UCSD-AML1 (cell line): ENCODE measurements at regions not wholly inside any gene's neighbourhood (a gene's known extent, or its start where the extent isn't known, plus 50 kb on each side); places are given as distances from the start of the nearest gene placed in this dataset.

Experiments used
- DNase-seq: peaks from one replicate; lab custom pipeline; 2025; ENCODE audit not compliant: unreplicated experiment; lab: John Stamatoyannopoulos, UW

DNA sequence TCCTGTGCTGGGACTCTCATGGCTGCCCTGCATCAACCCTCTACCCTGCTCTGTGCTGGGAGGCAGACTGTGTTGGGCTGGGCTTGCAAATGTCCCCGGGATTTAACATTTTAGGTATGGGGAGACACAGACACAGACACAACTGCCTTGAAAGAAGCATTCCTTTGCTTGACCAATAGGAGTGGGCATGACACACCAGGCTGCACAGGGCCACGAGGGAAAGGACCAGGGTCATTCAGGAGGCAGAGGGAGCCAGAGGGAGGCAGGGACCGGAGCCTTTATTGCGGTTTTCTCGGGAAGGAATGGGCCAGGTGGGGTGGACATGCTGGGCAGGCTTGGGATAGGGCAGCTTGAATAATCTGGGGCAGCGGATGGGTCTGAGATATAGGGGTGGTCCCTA, 238.7 kb upstream of the COPS8 start:
- no peak for DNase-seq

DNA sequence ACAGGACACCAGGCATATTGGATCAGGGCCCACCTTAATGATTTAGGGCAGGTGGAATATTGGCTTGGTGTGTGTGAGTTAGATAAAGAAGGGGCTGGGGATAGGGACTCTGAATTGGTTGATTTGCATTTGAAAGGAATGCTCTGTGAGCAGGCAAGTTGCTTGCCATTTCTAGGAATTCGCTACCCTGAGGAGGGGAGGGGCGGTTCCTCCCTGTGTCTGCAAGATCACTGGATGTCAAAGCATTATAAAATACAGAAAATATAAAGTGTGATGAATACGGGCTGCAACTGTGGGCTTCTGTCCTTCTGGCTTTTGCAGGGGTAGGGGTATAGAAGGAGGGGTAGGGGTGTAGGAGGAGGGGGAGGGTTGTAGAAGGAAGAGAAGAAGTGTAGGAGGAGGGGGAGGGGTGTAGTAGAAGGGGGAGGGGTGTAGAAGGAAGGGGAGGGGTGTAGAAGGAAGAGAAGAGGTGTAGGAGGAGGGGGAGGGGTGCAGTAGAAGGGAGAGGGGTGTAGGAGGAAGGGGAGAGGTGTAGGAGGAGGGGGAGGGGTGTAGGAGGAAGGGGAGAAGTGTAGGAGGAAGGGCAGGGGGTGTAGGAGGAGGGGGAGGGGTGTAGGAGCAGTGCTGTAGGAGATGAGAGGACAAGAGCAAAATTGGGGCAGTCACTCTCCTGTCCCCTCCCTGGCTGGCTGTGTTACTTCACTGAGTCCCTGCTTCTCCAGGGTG, 238.0 kb upstream of the COPS8 start:
- DNase-seq: no peak

DNA sequence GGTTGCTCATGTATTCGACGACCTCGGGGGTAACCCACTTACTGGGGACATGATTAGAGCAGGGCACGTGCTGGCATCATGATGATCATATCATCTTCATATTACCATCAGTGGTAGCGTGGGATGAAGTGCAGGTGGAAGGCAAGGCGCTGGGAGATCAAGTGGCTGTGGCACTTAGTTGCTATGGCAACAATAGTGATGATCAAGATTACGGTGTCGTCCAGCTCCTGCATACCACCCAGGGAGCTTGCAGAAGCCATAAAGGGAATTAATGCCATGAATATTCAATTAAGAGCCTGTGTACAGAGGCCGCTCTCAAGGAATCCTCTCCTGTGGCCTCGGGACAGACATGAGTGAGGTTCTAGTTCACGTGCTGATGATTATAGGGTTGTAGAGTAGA, 237.2 kb upstream of the COPS8 start:
- no peak for DNase-seq

DNA sequence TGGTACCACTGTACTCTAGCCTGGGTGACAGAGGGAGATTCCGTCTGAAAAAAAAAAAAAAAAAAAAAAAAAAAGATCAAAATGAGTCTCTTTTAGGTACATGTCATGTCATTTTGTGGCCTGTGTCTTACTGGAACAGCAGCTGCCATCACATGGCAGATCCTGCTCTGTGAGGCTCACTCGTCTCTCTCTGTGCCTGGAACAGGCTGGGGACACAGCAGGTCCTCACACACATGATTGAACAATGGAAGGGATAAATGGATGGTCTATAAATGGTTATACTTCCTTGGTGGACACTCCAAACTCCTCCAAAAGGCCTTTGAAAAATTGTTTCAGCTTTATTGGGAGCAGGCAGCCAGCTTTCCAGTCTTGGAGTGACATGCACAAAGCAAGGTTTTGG, 236.2 kb upstream of the COPS8 start:
- no peak for DNase-seq

DNA sequence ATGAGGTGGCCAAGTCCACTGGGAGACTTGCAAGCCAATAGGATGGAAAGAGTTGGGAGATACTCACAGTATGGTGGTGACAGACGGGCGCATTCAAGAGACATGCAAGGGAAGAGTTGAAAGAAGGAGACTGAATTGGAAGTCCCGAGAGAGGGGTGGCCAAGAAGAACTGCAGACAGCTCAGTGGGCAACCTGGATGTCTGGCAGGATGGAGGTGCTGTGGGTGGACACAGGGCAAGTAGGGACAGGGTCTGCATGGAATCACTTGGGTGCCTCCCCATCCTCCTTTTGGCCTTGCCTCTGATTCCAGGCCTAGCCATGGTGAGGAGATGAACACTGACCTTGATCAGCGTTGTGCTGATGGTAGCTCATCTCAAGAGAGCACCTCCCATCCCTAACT, 235.7 kb upstream of the COPS8 start:
- DNase-seq: no peak

DNA sequence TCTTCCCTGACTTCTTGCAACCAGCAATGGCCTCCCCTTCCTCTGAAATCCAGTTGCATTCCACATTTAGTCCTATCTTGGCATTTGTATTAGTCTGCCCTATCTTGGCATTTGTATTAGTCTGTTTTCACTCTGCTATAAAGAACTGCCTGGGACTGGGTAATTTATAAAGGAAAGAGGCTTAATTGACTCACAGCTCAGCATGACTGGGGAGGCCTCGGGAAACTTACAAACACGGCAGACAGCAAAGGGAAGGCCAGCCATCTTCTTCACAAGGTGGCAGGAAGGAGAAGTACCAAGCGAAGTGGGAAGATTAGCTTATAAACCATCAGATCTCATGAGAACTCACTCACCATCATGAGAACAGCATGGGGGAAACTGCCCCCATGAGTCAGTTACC, 234.5 kb upstream of the COPS8 start:
- no peak for DNase-seq

DNA sequence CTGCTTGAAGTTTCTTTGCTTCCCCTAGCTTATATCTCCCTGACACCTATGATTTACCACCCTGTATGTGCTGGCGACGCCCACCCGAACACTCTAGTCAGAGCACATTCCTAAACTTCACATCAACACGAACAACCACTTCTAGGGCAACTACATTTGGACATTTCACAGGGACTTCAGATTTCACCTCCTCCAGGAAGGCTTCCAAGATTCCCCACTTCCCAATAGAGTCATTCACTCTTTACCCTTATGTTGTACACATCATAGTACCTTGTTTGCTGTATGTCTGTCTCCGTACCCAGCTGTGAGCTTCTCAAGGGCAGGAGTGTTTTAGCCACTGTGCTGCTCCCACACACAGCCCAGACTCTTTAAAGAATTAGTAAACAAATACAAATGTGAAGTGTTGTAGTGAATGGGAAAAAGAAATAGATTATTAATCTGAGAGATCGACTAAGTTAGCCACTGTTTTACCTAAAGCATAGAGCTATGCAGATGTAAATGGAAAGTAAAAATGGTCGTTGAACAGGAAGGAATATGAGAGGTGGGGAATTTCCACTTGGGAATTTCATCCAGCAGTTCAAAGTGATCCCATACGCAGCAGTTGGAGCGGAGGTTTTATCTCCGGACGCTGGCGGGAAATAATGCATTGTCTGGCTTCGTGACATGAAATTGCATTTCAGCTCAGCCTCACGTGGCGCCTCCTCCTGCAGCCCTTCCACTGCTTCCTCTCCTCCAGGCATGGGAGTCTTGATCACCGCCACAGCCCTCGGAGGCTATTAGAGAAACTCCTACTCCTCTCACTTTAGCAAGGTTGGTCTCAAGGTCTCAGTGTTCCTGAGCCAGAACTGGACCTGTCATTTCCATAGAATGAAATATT, 233.4 kb upstream of the COPS8 start:
- no peak for DNase-seq

DNA sequence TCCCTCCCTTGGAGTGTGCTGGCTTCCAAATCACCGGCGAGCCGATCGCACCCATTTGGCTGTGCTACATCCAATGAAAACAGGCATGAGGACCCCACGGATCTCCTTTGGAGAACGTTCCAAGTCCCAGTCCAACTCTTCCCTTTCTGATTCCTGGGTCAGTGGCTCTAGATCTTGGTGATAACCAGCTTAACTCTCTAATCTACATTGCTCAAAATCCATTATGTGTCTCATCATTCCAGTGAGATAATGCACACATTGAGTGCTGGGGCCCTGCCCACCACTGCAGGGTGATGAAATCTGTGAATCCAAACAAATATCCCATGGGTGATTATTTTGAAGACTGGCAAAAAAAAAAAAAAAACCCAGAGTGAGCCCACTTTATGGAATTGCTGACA, 232.7 kb upstream of the COPS8 start:
- DNase-seq: no peak

DNA sequence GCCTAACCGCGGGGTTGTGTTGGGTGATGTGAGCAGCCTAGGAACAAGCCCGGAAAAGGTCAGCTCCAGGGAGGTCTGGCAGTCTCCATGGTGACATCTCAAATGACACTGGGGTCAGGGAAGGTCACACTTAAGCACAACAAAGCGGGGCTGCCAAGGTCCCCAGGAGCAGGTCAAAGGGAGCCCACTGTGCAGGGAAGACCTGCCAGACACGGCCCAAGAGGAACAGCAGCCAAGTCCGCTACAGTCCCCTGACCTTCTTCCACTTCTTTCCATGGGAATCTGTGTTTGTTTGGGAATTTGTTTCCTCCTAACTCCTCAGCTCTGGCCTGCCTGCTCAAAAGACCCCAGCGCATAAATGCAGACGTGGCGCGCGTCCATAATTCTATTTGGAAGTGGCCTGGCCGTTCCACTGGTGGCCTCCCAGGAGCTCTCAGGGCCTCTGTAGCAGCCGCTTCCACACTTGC, 232.1 kb upstream of the COPS8 start:
- DNase-seq: no peak

DNA sequence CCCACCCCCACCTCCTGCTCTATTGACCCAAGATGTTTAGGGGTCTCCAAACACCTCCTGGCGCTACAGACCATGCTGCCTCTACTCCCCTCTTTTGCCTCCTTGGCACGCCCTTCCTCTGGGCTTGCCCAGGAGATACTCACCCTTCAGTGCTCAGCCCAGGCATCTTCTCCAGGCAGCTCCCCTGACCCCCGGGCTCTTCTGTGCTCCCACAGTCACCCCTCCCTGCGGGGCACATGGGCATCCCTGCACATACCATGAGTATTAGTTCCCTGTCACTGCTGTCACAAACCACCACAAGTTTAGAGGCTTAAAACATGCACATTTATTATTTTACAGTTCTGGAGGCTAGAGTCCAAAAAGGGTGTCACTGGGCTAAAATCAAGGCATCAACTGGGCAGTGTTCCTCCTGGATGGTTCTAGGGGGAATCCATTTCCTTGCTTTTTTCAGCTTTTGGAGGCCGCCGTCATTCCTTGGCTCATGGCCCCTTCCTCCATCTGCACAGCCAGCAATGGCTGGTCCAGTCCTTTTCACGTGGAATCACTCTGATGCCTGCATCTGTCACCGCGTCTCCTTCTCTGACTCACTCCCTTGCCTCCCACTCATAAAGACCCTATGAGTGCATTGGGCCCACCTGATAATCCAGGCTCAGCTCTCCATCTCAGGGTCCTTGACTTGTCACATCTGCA, 230.4 kb upstream of the COPS8 start:
- no peak for DNase-seq

DNA sequence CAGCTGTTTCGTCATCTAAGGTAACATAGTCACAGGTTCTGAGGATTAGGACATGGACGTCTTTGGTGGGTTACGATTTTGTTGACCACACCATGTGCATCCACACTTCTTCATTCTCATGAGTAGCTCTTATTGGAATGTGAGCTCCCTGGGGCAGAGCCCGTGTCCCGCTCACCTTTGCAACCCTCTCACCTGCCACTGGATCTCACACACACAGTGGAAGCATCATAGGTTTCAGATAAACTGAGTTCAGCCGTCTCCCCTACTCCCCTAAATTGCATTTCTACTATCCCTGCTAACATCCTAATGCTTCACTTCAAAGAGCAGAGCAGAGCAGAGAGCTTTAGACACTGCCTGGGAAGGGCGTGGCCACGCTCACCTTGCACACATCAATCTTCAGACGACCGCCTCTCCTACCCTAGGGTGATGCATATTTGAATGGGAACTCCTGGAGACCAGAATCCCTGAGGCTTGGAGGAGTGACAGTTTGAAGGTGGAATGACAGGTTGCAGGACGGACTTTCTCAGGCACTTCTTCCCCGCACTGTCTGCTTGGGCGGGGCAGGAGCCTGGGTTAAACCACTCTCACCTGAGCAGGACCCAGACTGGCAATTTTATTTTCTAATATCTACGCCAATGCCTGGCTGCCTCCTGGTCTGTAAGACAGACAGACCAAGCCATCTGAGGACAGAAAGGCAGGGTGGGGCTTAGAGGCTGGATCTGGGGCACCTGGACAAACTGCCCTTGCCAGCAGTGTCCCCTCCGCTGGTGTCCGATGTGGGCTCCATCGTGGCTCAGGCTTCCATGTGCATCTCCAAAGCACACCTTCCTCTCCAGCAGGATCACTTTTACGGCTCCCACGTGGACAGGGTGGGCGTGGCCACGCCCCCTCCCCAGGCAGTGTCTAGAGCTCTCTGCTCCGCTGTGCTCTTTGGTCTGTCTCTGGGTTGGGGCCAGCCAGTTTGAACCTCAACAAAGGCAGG, 229.5 kb upstream of the COPS8 start:
- no peak for DNase-seq

DNA sequence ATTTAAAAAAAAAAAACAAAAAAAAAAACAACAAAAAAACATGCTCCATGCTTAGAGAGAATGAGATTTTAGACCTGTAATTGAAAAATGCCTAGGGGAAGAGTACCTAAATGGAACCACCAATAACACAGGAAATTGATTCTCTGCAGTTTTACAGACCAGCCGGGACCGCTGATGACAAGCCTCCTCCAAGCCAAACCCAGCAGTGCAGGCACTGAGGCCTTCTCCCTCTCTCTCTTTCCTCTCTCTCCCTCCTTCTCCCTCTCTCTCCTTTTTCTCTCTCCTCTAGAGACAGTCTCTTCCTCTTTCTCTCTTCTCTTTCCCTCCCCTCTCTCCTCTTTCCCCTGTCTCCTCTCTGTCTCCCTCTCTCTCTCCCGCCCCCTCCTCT, 228.8 kb upstream of the COPS8 start:
- no peak for DNase-seq

DNA sequence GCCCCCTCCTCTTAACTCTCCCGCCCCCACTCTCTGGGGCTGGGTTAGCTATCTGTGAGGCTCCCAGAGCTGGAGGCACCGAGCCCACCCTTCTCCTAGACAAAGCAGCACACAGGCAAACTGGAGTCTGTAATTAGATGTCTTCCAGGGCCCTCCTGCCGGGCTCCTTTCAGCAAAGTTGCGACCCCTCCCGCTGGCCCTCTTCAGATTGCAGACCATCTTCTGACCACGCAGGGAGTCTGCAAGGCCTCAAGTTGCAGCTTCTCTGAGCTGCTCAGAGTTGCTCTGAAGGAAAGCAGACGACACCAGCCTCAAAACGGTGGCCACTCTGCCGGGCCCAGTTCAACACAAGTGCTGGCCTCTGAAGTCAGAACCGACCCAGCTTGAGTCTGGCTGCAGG, 228.4 kb upstream of the COPS8 start:
- DNase-seq: no peak

DNA sequence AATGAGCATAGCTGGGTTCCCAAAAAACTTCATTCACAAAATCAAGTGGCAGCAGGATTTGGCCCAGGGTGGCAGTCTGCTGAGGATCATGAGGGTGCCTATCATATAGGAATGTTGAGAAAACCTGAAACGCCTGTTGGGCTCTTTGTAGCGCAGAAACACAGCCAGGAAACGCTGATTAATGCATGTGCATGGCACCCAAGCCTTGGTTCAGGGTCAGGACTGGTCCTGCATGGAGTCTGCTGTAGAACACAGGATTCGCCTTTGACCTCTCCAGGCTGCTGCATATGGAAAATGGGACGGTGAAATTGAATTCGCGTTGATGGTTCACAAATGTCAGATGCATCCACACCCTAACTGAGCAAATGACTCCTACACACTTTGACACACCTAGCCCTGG, 227.9 kb upstream of the COPS8 start:
- no peak for DNase-seq

DNA sequence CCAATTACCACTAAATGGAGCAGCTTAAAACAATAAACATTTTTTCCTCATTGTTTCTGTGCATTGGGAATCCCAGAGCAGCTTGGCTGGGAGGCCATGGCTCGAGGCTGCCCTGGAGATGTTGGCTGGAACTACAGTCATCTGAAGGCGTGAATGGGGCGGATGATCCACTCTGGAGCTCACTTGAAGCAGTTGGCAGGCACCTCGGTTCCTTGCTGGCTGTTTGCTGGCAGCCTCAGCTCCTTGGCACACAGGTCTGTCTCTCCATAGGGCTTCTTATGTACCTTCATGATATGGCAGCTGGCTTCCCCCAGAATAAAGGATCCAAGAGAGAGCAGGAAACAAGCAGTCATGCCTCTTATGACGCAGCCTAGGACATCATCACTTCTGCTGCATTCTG, 227.0 kb upstream of the COPS8 start:
- no peak for DNase-seq

DNA sequence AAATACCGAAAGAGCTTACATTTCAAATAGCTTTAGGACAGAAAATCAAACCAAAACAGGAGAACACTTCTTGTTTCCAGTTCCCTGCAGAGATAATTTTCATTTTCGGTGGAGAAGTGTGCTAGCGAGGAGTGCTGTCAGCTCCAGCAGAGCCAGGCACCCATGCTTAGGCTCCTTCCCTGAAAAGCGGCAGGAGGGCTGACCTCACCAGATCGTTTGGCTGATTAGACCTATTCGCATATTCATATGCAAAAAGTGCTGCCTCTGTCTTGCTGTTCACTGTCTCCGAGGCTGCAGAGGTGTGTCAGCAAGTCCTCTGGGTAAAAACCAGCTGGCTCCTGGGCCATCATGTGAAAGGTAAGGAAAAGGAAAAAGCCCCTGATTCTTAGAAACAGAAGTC, 225.8 kb upstream of the COPS8 start:
- DNase-seq: no peak

DNA sequence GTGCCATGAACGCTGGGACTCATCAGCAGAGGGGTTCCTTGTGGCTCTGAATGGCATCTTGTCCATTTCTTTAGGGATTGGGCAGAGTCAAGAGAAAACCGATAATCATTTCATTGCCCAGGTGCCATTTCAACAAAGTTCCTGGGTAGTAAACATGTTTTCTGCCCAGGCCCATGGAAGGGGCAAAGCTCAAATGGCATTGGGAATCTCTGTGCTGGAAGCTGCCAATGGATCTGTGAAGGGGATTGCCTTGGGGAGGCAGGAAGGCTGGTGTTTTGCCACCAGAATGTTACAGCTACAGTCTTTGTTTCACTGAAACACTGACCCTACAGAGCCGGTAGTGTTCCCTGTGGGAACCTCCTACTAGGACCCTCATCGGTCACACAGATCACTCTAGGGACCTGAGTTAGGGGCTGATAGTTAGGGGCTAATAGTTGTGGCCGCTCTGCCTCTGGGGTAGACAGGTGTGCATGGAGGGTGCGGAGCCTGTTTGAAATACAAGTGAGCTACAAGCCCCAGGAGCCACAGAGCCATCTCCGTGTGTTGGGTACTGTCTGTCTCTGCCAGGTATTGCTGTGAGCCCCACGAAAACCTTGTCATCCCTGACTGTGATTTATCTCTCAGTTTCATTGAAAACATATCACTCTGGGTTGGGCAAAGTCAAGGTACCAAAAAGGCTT, 224.4 kb upstream of the COPS8 start:
- DNase-seq: no peak

DNA sequence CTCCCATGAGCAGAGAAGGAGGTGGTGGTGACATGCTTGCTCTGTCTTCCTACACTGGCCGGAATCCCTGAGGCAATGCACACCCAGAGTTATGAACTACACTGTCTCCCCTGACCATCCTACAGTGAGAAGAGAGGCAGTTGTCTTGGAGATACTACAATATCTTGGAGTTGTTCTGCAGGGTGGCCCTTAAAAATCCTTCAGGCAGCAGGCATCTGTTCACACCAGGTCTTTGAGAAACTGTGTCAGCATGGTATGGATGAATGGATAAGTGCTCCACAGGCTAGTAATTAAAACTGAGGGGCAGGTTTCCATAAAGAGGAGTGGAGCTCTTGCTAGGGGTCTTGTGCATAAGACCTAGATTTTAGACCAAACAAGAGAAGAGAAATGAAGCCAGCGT, 223.7 kb upstream of the COPS8 start:
- DNase-seq: no peak

DNA sequence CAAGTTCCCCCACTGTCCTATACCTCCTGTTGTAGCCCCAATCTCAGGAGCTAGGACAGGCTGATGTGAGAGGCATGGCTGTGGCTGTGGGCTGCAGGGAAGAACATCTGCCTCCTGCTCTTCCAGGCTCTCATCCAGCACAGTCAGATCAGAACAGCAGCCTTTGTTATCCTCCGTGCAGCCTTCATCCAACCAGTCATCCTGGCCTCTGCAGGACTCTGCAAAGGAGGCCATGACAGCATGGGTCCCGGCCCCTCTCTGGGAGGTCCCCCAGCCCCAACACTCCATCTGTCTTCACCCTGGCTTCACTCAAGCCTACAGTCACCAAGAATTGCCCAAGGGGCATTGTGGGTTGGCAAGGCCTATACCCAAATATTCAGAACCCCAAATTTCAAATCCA, 223.2 kb upstream of the COPS8 start:
- DNase-seq: no peak
